ENCODE measurements at regions not wholly inside any gene's neighbourhood (a gene's known extent, or its start where the extent isn't known, plus 50 kb on each side); places are given as distances from the start of the nearest gene placed in this dataset.

DNA sequence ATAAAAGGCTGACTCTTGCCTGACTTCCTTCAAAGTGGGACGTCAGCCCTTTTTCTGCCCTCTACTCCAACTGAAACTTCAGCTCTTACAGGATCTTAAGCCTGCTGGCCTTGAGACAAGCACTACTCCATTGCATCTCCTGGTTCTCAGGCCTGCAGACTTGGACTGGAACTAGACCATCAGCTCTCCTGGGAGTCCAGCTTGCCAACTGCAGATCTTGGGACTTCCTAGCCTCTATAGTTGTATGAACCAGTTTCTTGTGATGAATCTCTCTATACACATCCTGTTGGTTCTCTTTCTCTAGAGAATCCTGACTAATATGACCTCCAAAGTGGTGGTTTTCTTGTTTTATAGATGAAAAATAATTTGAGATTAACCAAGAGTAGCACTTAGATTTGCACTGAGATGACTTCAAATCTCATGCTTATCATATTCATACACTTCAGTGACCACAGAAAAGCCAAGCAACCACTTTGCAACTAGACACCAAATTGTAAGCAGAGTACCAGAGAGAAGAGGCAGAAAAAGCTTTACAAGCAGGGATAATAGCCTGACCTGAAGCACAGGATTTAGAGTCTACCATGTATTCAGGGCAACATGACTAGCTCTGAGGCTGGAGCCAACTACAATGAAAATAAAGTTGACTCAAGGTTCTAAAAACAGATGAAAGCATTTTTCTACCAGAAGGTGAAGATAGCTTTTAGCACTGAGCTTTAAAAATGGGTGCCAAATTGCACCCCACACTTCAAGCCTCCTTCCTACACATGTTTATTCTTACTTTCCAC lies 661.3 kb upstream of the USP24 start:
- no peaks in the 10 kb centered on the region for H3K9me3 Mint-ChIP-seq
- Histone ChIP-seq H3K9me3 (ENCODE audit: low read depth) (no peaks in the 10 kb centered on the region), H3K9ac (no peak overlapping the region), H3F3A (ENCODE audit: low read depth) (no peaks in the 10 kb centered on the region), H3K4me1 (no peaks in the 10 kb centered on the region), H2AFZ (replicated peaks) (no peak overlapping the region), H3K4me3 (no peak overlapping the region), H3K27me3 (no peaks in the 10 kb centered on the region), H3K27ac (no peak overlapping the region), H3K4me2 (no peak overlapping the region), H3K79me2 (ENCODE audit: low read depth) (no peaks in the 10 kb centered on the region), H4K20me1 (ENCODE audit: low read depth) (no peaks in the 10 kb centered on the region), H3K36me3 (no peaks in the 10 kb centered on the region)
- H3K4me1 Mint-ChIP-seq: no peaks in the 10 kb centered on the region
- H3K36me3 Mint-ChIP-seq: no peaks in the 10 kb centered on the region
- no peak for TF ChIP-seq EZH2 (IDR thresholded peaks at IDR 0.05)
- no peak for TF ChIP-seq EZH2phosphoT487 (IDR thresholded peaks at IDR 0.05)
- TF ChIP-seq, protein P1, sequence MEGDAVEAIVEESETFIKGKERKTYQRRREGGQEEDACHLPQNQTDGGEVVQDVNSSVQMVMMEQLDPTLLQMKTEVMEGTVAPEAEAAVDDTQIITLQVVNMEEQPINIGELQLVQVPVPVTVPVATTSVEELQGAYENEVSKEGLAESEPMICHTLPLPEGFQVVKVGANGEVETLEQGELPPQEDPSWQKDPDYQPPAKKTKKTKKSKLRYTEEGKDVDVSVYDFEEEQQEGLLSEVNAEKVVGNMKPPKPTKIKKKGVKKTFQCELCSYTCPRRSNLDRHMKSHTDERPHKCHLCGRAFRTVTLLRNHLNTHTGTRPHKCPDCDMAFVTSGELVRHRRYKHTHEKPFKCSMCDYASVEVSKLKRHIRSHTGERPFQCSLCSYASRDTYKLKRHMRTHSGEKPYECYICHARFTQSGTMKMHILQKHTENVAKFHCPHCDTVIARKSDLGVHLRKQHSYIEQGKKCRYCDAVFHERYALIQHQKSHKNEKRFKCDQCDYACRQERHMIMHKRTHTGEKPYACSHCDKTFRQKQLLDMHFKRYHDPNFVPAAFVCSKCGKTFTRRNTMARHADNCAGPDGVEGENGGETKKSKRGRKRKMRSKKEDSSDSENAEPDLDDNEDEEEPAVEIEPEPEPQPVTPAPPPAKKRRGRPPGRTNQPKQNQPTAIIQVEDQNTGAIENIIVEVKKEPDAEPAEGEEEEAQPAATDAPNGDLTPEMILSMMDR (IDR thresholded peaks at IDR 0.05): no peak
- no peak overlapping the region for H3K27ac Mint-ChIP-seq
- no peak overlapping the region for H3K4me3 Mint-ChIP-seq
- DNase-seq (ENCODE audit: low spot score): no peak
- H3K27me3 Mint-ChIP-seq (ENCODE audit: insufficient read depth, low read depth): peaks cover 4% of the 10 kb centered on the region

DNA sequence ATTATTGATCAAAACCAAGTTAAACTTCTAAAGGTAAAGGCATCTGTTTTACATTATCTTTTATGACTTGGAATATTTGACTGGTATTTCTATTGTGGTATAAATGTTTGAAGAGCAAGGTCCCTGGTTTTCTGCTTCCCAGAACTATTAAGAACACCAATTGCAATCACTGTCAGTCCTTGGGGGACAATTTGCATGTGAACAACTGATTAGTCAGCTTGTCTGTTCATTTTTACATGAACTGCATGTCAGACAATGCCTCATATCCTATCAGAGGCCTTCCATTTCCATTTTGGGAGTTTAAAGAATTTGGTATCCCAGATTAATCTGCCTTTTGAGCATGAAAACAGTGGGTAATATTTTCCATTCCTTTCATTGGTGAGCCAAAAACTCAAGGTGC lies 654.9 kb upstream of the USP24 start:
- H3K4me3 Mint-ChIP-seq: no peak overlapping the region
- peaks cover 8% of the 10 kb centered on the region for H3K4me1 ChIP-seq
- H3K9ac ChIP-seq: no peak overlapping the region
- H3K36me3 ChIP-seq: no peaks in the 10 kb centered on the region
- no peaks in the 10 kb centered on the region for H3K9me3 Mint-ChIP-seq
- DNase-seq (ENCODE audit: low spot score): no peak
- no peak overlapping the region for H3K27ac ChIP-seq
- TF ChIP-seq, protein P1 (IDR thresholded peaks at IDR 0.05): no peak
- TF ChIP-seq EZH2 (IDR thresholded peaks at IDR 0.05) (no peak), EZH2phosphoT487 (IDR thresholded peaks at IDR 0.05) (no peak)
- H3K4me1 Mint-ChIP-seq: peaks cover 21% of the 10 kb centered on the region
- no peak overlapping the region for H3K4me3 ChIP-seq
- no peaks in the 10 kb centered on the region for H3K9me3 ChIP-seq (ENCODE audit: low read depth)
- H3K27me3 Mint-ChIP-seq (ENCODE audit: insufficient read depth, low read depth): peaks cover 4% of the 10 kb centered on the region
- H3K36me3 Mint-ChIP-seq: no peaks in the 10 kb centered on the region
- H4K20me1 ChIP-seq (ENCODE audit: low read depth): no peaks in the 10 kb centered on the region
- H3K4me2 ChIP-seq: no peak overlapping the region
- no peaks in the 10 kb centered on the region for H3K27me3 ChIP-seq
- H3K79me2 ChIP-seq (ENCODE audit: low read depth): no peaks in the 10 kb centered on the region
- no peak overlapping the region for H3K27ac Mint-ChIP-seq
- no peaks in the 10 kb centered on the region for H3F3A ChIP-seq (ENCODE audit: low read depth)
- no peak overlapping the region for H2AFZ ChIP-seq (replicated peaks)

DNA sequence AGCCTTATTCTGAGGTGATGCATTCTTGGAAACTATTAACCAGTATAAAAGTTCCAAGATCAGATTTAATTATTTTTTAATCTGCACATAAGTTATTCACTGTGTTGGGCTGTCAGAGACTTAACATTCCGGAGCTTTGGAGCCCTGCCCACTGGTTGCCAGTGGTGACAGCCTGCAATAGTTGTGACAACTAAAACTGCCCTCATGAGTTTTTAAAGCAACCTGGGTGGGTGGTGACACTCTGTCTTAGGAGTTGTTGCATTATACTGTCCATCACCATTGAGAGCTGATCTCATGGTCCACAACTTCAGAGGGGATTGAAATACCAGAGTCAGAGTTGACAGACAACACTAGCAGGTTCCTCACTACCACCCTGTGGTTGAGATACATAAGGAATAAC lies 653.9 kb upstream of the USP24 start:
- no peak for TF ChIP-seq EZH2phosphoT487 (IDR thresholded peaks at IDR 0.05)
- no peak for TF ChIP-seq EZH2 (IDR thresholded peaks at IDR 0.05)
- TF ChIP-seq, protein P1 (IDR thresholded peaks at IDR 0.05): no peak
- H3K4me1 Mint-ChIP-seq: peaks cover 21% of the 10 kb centered on the region

More for the DNA sequence above, 653.9 kb upstream of the USP24 start:
- Histone ChIP-seq H3K79me2 (ENCODE audit: low read depth) (no peaks in the 10 kb centered on the region), H3K9me3 (ENCODE audit: low read depth) (no peaks in the 10 kb centered on the region), H3K4me3 (no peak overlapping the region), H3F3A (ENCODE audit: low read depth) (no peaks in the 10 kb centered on the region), H3K27ac (no peak overlapping the region), H3K4me1 (peaks cover 8% of the 10 kb centered on the region), H3K36me3 (no peaks in the 10 kb centered on the region), H4K20me1 (ENCODE audit: low read depth) (no peaks in the 10 kb centered on the region), H3K9ac (no peak overlapping the region), H2AFZ (replicated peaks) (no peak overlapping the region), H3K27me3 (no peaks in the 10 kb centered on the region), H3K4me2 (no peak overlapping the region)
- no peaks in the 10 kb centered on the region for H3K9me3 Mint-ChIP-seq
- no peaks in the 10 kb centered on the region for H3K36me3 Mint-ChIP-seq
- H3K27me3 Mint-ChIP-seq (ENCODE audit: insufficient read depth, low read depth): peaks cover under 1% of the 10 kb centered on the region
- peak overlapping the region; percentile 18 for H3K27ac Mint-ChIP-seq
- H3K4me3 Mint-ChIP-seq: no peak overlapping the region
- no peak for DNase-seq (ENCODE audit: low spot score)

All from neural progenitor cell (in vitro differentiated cells).